ENCODE measurements at regions not wholly inside any gene's neighbourhood (a gene's known extent, or its start where the extent isn't known, plus 50 kb on each side); places are given as distances from the start of the nearest gene placed in this dataset.

DNA sequence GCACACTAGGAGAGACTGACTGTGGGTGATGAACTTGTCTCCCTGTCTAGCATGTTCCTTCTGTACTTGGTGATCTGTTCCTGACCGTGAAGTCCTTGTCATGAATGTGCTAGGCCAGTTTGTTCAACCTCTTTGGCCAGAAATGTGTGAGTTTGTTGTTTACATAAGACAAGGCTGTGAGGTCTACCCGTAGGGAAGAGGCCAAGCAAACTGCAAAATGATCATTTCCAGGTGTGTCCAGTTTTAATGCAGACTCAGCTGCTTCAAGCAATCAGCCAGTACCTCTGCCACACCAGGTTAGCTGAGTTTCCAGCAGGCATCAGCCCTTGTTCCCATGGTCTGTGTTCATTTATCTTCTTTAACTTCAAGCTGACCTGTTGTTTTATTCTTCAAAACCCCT, 440.2 kb downstream of the FUT8 start:
- Histone ChIP-seq H3K4me1 (ENCODE audit: control insufficient read depth, extremely low read depth, insufficient read depth, low read length) (no peaks in the 10 kb centered on the region), H3K9ac (ENCODE audit: insufficient read depth, low read length) (no peak overlapping the region), H3K9me3 (ENCODE audit: control insufficient read depth, insufficient read depth, low read depth, low read length) (no peaks in the 10 kb centered on the region), H3K36me3 (ENCODE audit: control insufficient read depth, insufficient read depth, low read length) (no peaks in the 10 kb centered on the region), H3K4me2 (ENCODE audit: extremely low read depth, insufficient read depth, low read length) (no peak overlapping the region), H3K4me3 (replicated peaks in 1 of 4; ENCODE audit: control extremely low read depth in 1 of 4, insufficient read depth in 1 of 4, low read depth in 3 of 4, low read length in 4 of 4) (no peak overlapping the region), H4K20me1 (ENCODE audit: control insufficient read depth, extremely low read depth, insufficient read depth, low read length) (no peaks in the 10 kb centered on the region), H2AFZ (ENCODE audit: low read length) (no peak overlapping the region), H3K27ac (ENCODE audit: insufficient read depth, low read length) (no peak overlapping the region), H3K27me3 (ENCODE audit: control insufficient read depth, insufficient read depth, low read length) (no peaks in the 10 kb centered on the region), H3K79me2 (ENCODE audit: control insufficient read depth, insufficient read depth, low read length) (no peaks in the 10 kb centered on the region)
- no peak for DNase-seq (ENCODE audit: low read depth in 2 of 2)
- TF ChIP-seq, protein P1, sequence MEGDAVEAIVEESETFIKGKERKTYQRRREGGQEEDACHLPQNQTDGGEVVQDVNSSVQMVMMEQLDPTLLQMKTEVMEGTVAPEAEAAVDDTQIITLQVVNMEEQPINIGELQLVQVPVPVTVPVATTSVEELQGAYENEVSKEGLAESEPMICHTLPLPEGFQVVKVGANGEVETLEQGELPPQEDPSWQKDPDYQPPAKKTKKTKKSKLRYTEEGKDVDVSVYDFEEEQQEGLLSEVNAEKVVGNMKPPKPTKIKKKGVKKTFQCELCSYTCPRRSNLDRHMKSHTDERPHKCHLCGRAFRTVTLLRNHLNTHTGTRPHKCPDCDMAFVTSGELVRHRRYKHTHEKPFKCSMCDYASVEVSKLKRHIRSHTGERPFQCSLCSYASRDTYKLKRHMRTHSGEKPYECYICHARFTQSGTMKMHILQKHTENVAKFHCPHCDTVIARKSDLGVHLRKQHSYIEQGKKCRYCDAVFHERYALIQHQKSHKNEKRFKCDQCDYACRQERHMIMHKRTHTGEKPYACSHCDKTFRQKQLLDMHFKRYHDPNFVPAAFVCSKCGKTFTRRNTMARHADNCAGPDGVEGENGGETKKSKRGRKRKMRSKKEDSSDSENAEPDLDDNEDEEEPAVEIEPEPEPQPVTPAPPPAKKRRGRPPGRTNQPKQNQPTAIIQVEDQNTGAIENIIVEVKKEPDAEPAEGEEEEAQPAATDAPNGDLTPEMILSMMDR (conservative IDR thresholded peaks at IDR 0.05 in 1 of 2, IDR thresholded peaks at IDR 0.05 in 1 of 2; ENCODE audit: low read depth in 1 of 2, low read length in 2 of 2), result no peak
- no peak for TF ChIP-seq EZH2 (IDR thresholded peaks at IDR 0.05; ENCODE audit: low read length, missing control alignments)

DNA sequence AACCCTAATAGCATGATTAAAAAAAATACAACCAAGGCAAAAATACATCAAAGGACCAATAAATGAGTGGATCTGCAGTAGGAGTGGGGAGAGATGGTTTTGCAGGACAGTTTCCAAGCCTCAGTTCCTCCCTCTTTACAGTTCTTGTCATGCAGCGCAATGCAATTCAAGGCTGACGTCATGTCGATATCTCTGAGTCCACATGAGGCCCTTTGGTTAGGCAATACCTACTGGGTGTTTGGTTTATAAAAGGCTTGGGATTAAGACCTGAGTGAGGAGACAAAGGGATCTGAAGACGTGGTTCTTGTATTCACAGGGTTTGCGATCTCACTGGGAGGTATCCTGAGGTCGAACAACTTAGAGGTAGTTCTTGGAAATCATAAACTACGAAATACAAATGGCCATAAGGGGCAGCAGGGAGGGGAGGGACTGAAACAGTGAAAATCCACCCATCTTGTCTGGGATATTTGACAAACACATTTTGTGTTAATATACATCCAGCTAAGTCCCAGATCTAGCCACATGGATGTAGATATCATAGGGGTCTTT, 441.0 kb downstream of the FUT8 start:
- no peaks in the 10 kb centered on the region for H3K79me2 ChIP-seq (ENCODE audit: control insufficient read depth, insufficient read depth, low read length)
- H3K4me2 ChIP-seq (ENCODE audit: extremely low read depth, insufficient read depth, low read length), result no peak overlapping the region
- H2AFZ ChIP-seq (ENCODE audit: low read length), result no peak overlapping the region
- TF ChIP-seq EZH2 (IDR thresholded peaks at IDR 0.05; ENCODE audit: low read length, missing control alignments), result no peak
- TF ChIP-seq, protein P1 (conservative IDR thresholded peaks at IDR 0.05 in 1 of 2, IDR thresholded peaks at IDR 0.05 in 1 of 2; ENCODE audit: low read depth in 1 of 2, low read length in 2 of 2), result no peak
- H3K36me3 ChIP-seq (ENCODE audit: control insufficient read depth, insufficient read depth, low read length), result no peaks in the 10 kb centered on the region
- no peaks in the 10 kb centered on the region for H3K4me1 ChIP-seq (ENCODE audit: control insufficient read depth, extremely low read depth, insufficient read depth, low read length)
- no peak overlapping the region for H3K27ac ChIP-seq (ENCODE audit: insufficient read depth, low read length)
- no peaks in the 10 kb centered on the region for H3K27me3 ChIP-seq (ENCODE audit: control insufficient read depth, insufficient read depth, low read length)
- no peak overlapping the region for H3K9ac ChIP-seq (ENCODE audit: insufficient read depth, low read length)
- no peak for DNase-seq (ENCODE audit: low read depth in 2 of 2)
- H4K20me1 ChIP-seq (ENCODE audit: control insufficient read depth, extremely low read depth, insufficient read depth, low read length), result no peaks in the 10 kb centered on the region
- H3K9me3 ChIP-seq (ENCODE audit: control insufficient read depth, insufficient read depth, low read depth, low read length), result no peaks in the 10 kb centered on the region
- H3K4me3 ChIP-seq (replicated peaks in 1 of 4; ENCODE audit: control extremely low read depth in 1 of 4, insufficient read depth in 1 of 4, low read depth in 3 of 4, low read length in 4 of 4), result no peak overlapping the region

DNA sequence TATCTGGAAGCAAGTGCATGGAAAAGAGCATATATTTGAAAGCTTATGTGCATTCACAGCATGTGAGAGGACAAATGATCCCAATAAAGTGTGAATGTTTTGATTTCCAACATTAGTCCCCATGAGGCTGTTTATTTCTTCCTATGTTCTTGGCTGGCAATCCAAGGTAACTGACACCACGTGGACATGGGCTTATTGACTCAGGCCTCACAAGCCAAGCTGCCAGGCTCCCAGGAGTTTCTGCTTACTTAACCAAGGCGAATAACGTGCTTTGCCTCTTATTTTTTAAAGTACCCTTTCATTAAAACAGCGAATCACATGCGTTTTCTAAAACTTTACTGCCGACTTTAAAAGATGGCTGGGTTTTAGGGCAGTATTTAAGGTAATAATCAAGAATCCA, 441.7 kb downstream of the FUT8 start:
- H3K79me2 ChIP-seq (ENCODE audit: control insufficient read depth, insufficient read depth, low read length), result no peaks in the 10 kb centered on the region
- no peak overlapping the region for H3K9ac ChIP-seq (ENCODE audit: insufficient read depth, low read length)
- H3K4me1 ChIP-seq (ENCODE audit: control insufficient read depth, extremely low read depth, insufficient read depth, low read length), result no peaks in the 10 kb centered on the region
- no peak for DNase-seq (ENCODE audit: low read depth in 2 of 2)
- no peaks in the 10 kb centered on the region for H4K20me1 ChIP-seq (ENCODE audit: control insufficient read depth, extremely low read depth, insufficient read depth, low read length)
- no peak overlapping the region for H3K4me3 ChIP-seq (replicated peaks in 1 of 4; ENCODE audit: control extremely low read depth in 1 of 4, insufficient read depth in 1 of 4, low read depth in 3 of 4, low read length in 4 of 4)
- no peak for TF ChIP-seq EZH2 (IDR thresholded peaks at IDR 0.05; ENCODE audit: low read length, missing control alignments)
- TF ChIP-seq, protein P1 (conservative IDR thresholded peaks at IDR 0.05 in 1 of 2, IDR thresholded peaks at IDR 0.05 in 1 of 2; ENCODE audit: low read depth in 1 of 2, low read length in 2 of 2), result no peak
- H3K4me2 ChIP-seq (ENCODE audit: extremely low read depth, insufficient read depth, low read length), result no peak overlapping the region
- no peaks in the 10 kb centered on the region for H3K9me3 ChIP-seq (ENCODE audit: control insufficient read depth, insufficient read depth, low read depth, low read length)
- H3K27me3 ChIP-seq (ENCODE audit: control insufficient read depth, insufficient read depth, low read length), result no peaks in the 10 kb centered on the region
- H2AFZ ChIP-seq (ENCODE audit: low read length), result no peak overlapping the region
- no peaks in the 10 kb centered on the region for H3K36me3 ChIP-seq (ENCODE audit: control insufficient read depth, insufficient read depth, low read length)
- H3K27ac ChIP-seq (ENCODE audit: insufficient read depth, low read length), result no peak overlapping the region

Data from fibroblast of lung (primary cell).